ENCODE measurements at regions not wholly inside any gene's neighbourhood (a gene's known extent, or its start where the extent isn't known, plus 50 kb on each side); places are given as distances from the start of the nearest gene placed in this dataset.

- TF ChIP-seq CTCF (IDR thresholded peaks at IDR 0.05) (no peak), POLR2A (IDR thresholded peaks at IDR 0.05) (no peak)
Measured at GRCh38 chr14:106876711-106877110, 1350.3 kb downstream of the TMEM121 start.
